Small intestine (tissue), 7 donors: ENCODE measurements at regions not wholly inside any gene's neighbourhood (a gene's known extent, or its start where the extent isn't known, plus 50 kb on each side); places are given as distances from the start of the nearest gene placed in this dataset.

Experiments used
- DNase-seq, 2 donors: peaks; one replicate each; pipeline versions ENCODE4 v3.0.0 to v3.0.0-alpha.2; 2013
- FAIRE-seq: peaks from 2 replicates; lab custom pipeline; 2012; peaks lifted over from hg19 to GRCh38; lab: Jason Lieb, UNC
- H3K27ac ChIP-seq, 3 donors: one replicate each; pipeline ENCODE4 v1.5.1; 2013; ENCODE audit warnings: low read length in 2 of 3, mild to moderate bottlenecking in 2 of 3, control low read depth in 1 of 3, inconsistent platforms in 1 of 3, low read depth in 1 of 3, moderate library complexity in 1 of 3
- H3K27me3 ChIP-seq, 3 donors: one replicate each; pipeline ENCODE4 v1.6.1; 2013; ENCODE audit warnings: low read length in 3 of 3, inconsistent platforms in 1 of 3; ENCODE audit not compliant: control insufficient read depth in 3 of 3, insufficient read depth in 3 of 3
- H3K36me3 ChIP-seq, 3 donors: one replicate each; pipeline ENCODE4 v1.6.1; 2013; ENCODE audit warnings: low read length in 3 of 3, inconsistent platforms in 1 of 3, low read depth in 1 of 3, mild to moderate bottlenecking in 1 of 3, moderate library complexity in 1 of 3; ENCODE audit not compliant: control insufficient read depth in 3 of 3, insufficient read depth in 2 of 3
- H3K4me1 ChIP-seq, 3 donors: one replicate each; pipeline ENCODE4 v1.6.1; 2013; ENCODE audit warnings: low read length in 2 of 3, inconsistent platforms in 1 of 3, low read depth in 1 of 3, mild to moderate bottlenecking in 1 of 3, moderate library complexity in 1 of 3; ENCODE audit not compliant: control insufficient read depth in 3 of 3, insufficient read depth in 2 of 3
- H3K4me3 ChIP-seq, 3 donors: one replicate each; pipeline ENCODE4 v1.5.1; 2013; ENCODE audit warnings: low read length in 3 of 3, control low read depth in 1 of 3, inconsistent platforms in 1 of 3, low read depth in 1 of 3, mild to moderate bottlenecking in 1 of 3, moderate library complexity in 1 of 3
- H3K9me3 ChIP-seq, 2 donors: one replicate each; pipeline ENCODE4 v1.6.1; 2013; ENCODE audit warnings: low read depth in 1 of 2, low read length in 1 of 2; ENCODE audit not compliant: control insufficient read depth in 2 of 2, insufficient read depth in 1 of 2
- WGBS, 3 donors: extraction: QIAGEN DNeasy Blood & Tissue Kit; methylation state at CpG; one replicate each; pipeline ENCODE4 v1.1.7; 2013; 5-methylcytosine and 5-hydroxymethylcytosine counted together
- donor health status: healthy with polysubstance abuse.
- donor health status: control.
- donor health status: control.
- donor health status: Bipolar disorder and iron deficiency.
- donor health status: healthy.

GRCh38 chr22:49186762-49187161 is 640.9 kb downstream of the BRD1 start:
- H3K4me3 ChIP-seq = no peak overlapping the region
- FAIRE-seq (no peak), DNase-seq (no peak)
- H3K36me3 ChIP-seq = no peaks in the 10 kb centered on the region
- no peaks in the 10 kb centered on the region for H3K4me1 ChIP-seq
- H3K27me3 ChIP-seq = peaks cover 0 to 2% (median 0%) of the 10 kb centered on the region in 3 donors
- no peaks in the 10 kb centered on the region for H3K9me3 ChIP-seq
- no peak overlapping the region for H3K27ac ChIP-seq
- WGBS, 3 donors = 86 to 91% (median 88%) methylated on average over 12 of the region's 12 CpGs

- Histone ChIP-seq H3K27ac (no peak overlapping the region), H3K36me3 (no peaks in the 10 kb centered on the region), H3K4me1 (no peaks in the 10 kb centered on the region), H3K9me3 (no peaks in the 10 kb centered on the region), H3K4me3 (no peak overlapping the region), H3K27me3 (no peaks in the 10 kb centered on the region)
- DNase-seq (no peak), FAIRE-seq (no peak)
- WGBS, 3 donors = 90 to 100% (median 97%) methylated on average over 1 of the region's 1 CpG
Observed at GRCh38 chr22:49186293-49186692, 641.4 kb downstream of the BRD1 start.

- no peak for FAIRE-seq
- no peak for DNase-seq
- WGBS, 3 donors = 50 to 70% (median 67%) methylated on average over 4 of the region's 4 CpGs
- Histone ChIP-seq H3K27ac (no peak overlapping the region), H3K36me3 (no peaks in the 10 kb centered on the region), H3K4me1 (no peaks in the 10 kb centered on the region), H3K27me3 (no peaks in the 10 kb centered on the region), H3K4me3 (no peak overlapping the region), H3K9me3 (no peaks in the 10 kb centered on the region)
Observed at GRCh38 chr22:49185312-49185969, 642.2 kb downstream of the BRD1 start.

- no peaks in the 10 kb centered on the region for H3K27me3 ChIP-seq
- no peaks in the 10 kb centered on the region for H3K4me1 ChIP-seq
- no peaks in the 10 kb centered on the region for H3K36me3 ChIP-seq
- H3K27ac ChIP-seq = no peak overlapping the region
- FAIRE-seq = no peak
- H3K9me3 ChIP-seq = no peaks in the 10 kb centered on the region
- no peak for DNase-seq
- WGBS, 3 donors = 88 to 92% (median 91%) methylated on average over 15 of the region's 15 CpGs
- H3K4me3 ChIP-seq = no peak overlapping the region
Observed at GRCh38 chr22:49184736-49185135, 642.9 kb downstream of the BRD1 start.

- Histone ChIP-seq H3K4me3 (no peak overlapping the region), H3K36me3 (no peaks in the 10 kb centered on the region), H3K4me1 (no peaks in the 10 kb centered on the region), H3K27me3 (no peaks in the 10 kb centered on the region), H3K9me3 (no peaks in the 10 kb centered on the region), H3K27ac (no peak overlapping the region)
- 74 to 80% (median 79%) methylated on average over 21 to 26 of the region's 26 CpGs for WGBS, 3 donors
- FAIRE-seq (no peak), DNase-seq (no peak)
Observed at GRCh38 chr22:49183826-49184216, 643.9 kb downstream of the BRD1 start.

- no peaks in the 10 kb centered on the region for H3K9me3 ChIP-seq
- DNase-seq = no peak
- no peaks in the 10 kb centered on the region for H3K4me1 ChIP-seq
- no peak overlapping the region for H3K27ac ChIP-seq
- 69 to 71% (median 70%) methylated on average over 22 of the region's 22 CpGs for WGBS, 3 donors
- H3K27me3 ChIP-seq = no peaks in the 10 kb centered on the region
- FAIRE-seq = no peak
- H3K4me3 ChIP-seq = no peak overlapping the region
- no peaks in the 10 kb centered on the region for H3K36me3 ChIP-seq
Observed at GRCh38 chr22:49183208-49183825, 644.4 kb downstream of the BRD1 start.

- no peak overlapping the region for H3K4me3 ChIP-seq
- no peaks in the 10 kb centered on the region for H3K4me1 ChIP-seq
- H3K36me3 ChIP-seq = no peaks in the 10 kb centered on the region
- H3K27me3 ChIP-seq = no peaks in the 10 kb centered on the region
- FAIRE-seq = no peak
- H3K27ac ChIP-seq = no peak overlapping the region
- 88 to 91% (median 90%) methylated on average over 20 of the region's 20 CpGs for WGBS, 3 donors
- DNase-seq = no peak
- H3K9me3 ChIP-seq = no peaks in the 10 kb centered on the region
Observed at GRCh38 chr22:49182416-49182815, 645.3 kb downstream of the BRD1 start.

GRCh38 chr22:49181942-49182341 is 645.7 kb downstream of the BRD1 start:
- Histone ChIP-seq H3K36me3 (no peaks in the 10 kb centered on the region), H3K9me3 (no peaks in the 10 kb centered on the region), H3K27ac (no peak overlapping the region), H3K4me1 (no peaks in the 10 kb centered on the region), H3K27me3 (no peaks in the 10 kb centered on the region), H3K4me3 (no peak overlapping the region)
- DNase-seq (no peak), FAIRE-seq (no peak)
- WGBS, 3 donors = 81 to 86% (median 84%) methylated on average over 15 of the region's 15 CpGs

GRCh38 chr22:49181431-49181830 is 646.2 kb downstream of the BRD1 start:
- H3K9me3 ChIP-seq = no peaks in the 10 kb centered on the region
- DNase-seq (no peak), FAIRE-seq (no peak)
- H3K4me3 ChIP-seq = no peak overlapping the region
- no peaks in the 10 kb centered on the region for H3K36me3 ChIP-seq
- H3K27me3 ChIP-seq = no peaks in the 10 kb centered on the region
- H3K4me1 ChIP-seq = no peaks in the 10 kb centered on the region
- 81 to 87% (median 83%) methylated on average over 13 of the region's 13 CpGs for WGBS, 3 donors
- H3K27ac ChIP-seq = no peak overlapping the region
